ENCODE measurements at regions not wholly inside any gene's neighbourhood (a gene's known extent, or its start where the extent isn't known, plus 50 kb on each side); places are given as distances from the start of the nearest gene placed in this dataset.
"Not testable (repeated sequence)": the region's sequence is repeated elsewhere in the genome, so short reads cannot be mapped to it uniquely, and the experiment has no call there.

GRCh38 chr10:124262971-124263370 is 155.8 kb downstream of the OAT start:
- no peak for DNase-seq

GRCh38 chr10:124262234-124262865 is 156.4 kb downstream of the OAT start:
- no peak for DNase-seq

- DNase-seq, result no peak
These were observed 159.4 kb downstream of the OAT start for GRCh38 chr10:124259139-124259825.

GRCh38 chr10:124257781-124258180 is 160.9 kb downstream of the OAT start:
- DNase-seq, result no peak

GRCh38 chr10:124256151-124256550 is 162.6 kb downstream of the OAT start:
- DNase-seq, result no peak

- no peak for DNase-seq
These were observed 162.2 kb upstream of the CHST15 start for GRCh38 chr10:124255556-124255955.

- no peak for DNase-seq
These were observed 161.1 kb upstream of the CHST15 start for GRCh38 chr10:124254490-124254889.

- no peak for DNase-seq
These were observed 159.6 kb upstream of the CHST15 start for GRCh38 chr10:124253006-124253405.

- no peak for DNase-seq
These were observed 158.8 kb upstream of the CHST15 start for GRCh38 chr10:124252097-124252715.

GRCh38 chr10:124251317-124252065 is 158.1 kb upstream of the CHST15 start:
- DNase-seq, result no peak

GRCh38 chr10:124250506-124250905 is 157.1 kb upstream of the CHST15 start:
- no peak for DNase-seq

- no peak for DNase-seq
These were observed 156.5 kb upstream of the CHST15 start for GRCh38 chr10:124249812-124250432.

- no peak for DNase-seq
These were observed 155.8 kb upstream of the CHST15 start for GRCh38 chr10:124249196-124249595.

- DNase-seq, result no peak
These were observed 155.0 kb upstream of the CHST15 start for GRCh38 chr10:124248056-124249045.

GRCh38 chr10:124245806-124246440 is 152.5 kb upstream of the CHST15 start:
- DNase-seq, result no peak

- no peak for DNase-seq
These were observed 151.8 kb upstream of the CHST15 start for GRCh38 chr10:124245191-124245590.

- DNase-seq, result no peak
These were observed 151.0 kb upstream of the CHST15 start for GRCh38 chr10:124244256-124244877.

GRCh38 chr10:124243702-124244121 is 150.3 kb upstream of the CHST15 start:
- no peak for DNase-seq

- no peak for DNase-seq
These were observed 149.4 kb upstream of the CHST15 start for GRCh38 chr10:124242791-124243190.

GRCh38 chr10:124242365-124242764 is 149.0 kb upstream of the CHST15 start:
- no peak for DNase-seq

GRCh38 chr10:124241510-124241909 is 148.1 kb upstream of the CHST15 start:
- DNase-seq, result not testable (repeated sequence)
